SK-N-DZ (cell line): ENCODE measurements at regions not wholly inside any gene's neighbourhood (a gene's known extent, or its start where the extent isn't known, plus 50 kb on each side); places are given as distances from the start of the nearest gene placed in this dataset.

Experiments
- DNase-seq: peaks from one replicate; pipeline ENCODE4 v3.0.0-alpha.2; 2015; ENCODE audit warnings: low spot score

GRCh38 chr3:31373681-31374080 lies 159.0 kb upstream of the STT3B start:
- DNase-seq: no peak

GRCh38 chr3:31377045-31377642 lies 155.6 kb upstream of the STT3B start:
- no peak for DNase-seq

- no peak for DNase-seq
These were observed 154.5 kb upstream of the STT3B start for GRCh38 chr3:31378231-31378630.

- no peak for DNase-seq
These were observed 153.1 kb upstream of the STT3B start for GRCh38 chr3:31379598-31379997.

GRCh38 chr3:31382856-31383255 lies 149.9 kb upstream of the STT3B start:
- no peak for DNase-seq

- DNase-seq: no peak
These were observed 148.6 kb upstream of the STT3B start for GRCh38 chr3:31384117-31384516.

- DNase-seq: no peak
These were observed 142.8 kb upstream of the STT3B start for GRCh38 chr3:31389939-31390338.

GRCh38 chr3:31390466-31390865 lies 142.3 kb upstream of the STT3B start:
- no peak for DNase-seq

- DNase-seq: no peak
These were observed 141.6 kb upstream of the STT3B start for GRCh38 chr3:31391150-31391549.

GRCh38 chr3:31392568-31392967 lies 140.2 kb upstream of the STT3B start:
- DNase-seq: no peak

- DNase-seq: no peak
These were observed 133.5 kb upstream of the STT3B start for GRCh38 chr3:31399271-31399670.

GRCh38 chr3:31402117-31402516 lies 130.6 kb upstream of the STT3B start:
- no peak for DNase-seq

- peak; percentile 71 for DNase-seq
These were observed 129.5 kb upstream of the STT3B start for GRCh38 chr3:31403197-31403596.

GRCh38 chr3:31404871-31405270 lies 127.9 kb upstream of the STT3B start:
- no peak for DNase-seq

- DNase-seq: no peak
These were observed 127.2 kb upstream of the STT3B start for GRCh38 chr3:31405515-31405914.

- no peak for DNase-seq
These were observed 125.8 kb upstream of the STT3B start for GRCh38 chr3:31406896-31407295.

- no peak for DNase-seq
These were observed 125.1 kb upstream of the STT3B start for GRCh38 chr3:31407665-31408064.

- DNase-seq: no peak
These were observed 124.0 kb upstream of the STT3B start for GRCh38 chr3:31408720-31409119.

- no peak for DNase-seq
These were observed 123.3 kb upstream of the STT3B start for GRCh38 chr3:31409389-31409788.

- no peak for DNase-seq
These were observed 122.9 kb upstream of the STT3B start for GRCh38 chr3:31409866-31410265.

GRCh38 chr3:31410411-31410810 lies 122.3 kb upstream of the STT3B start:
- no peak for DNase-seq

- no peak for DNase-seq
These were observed 119.9 kb upstream of the STT3B start for GRCh38 chr3:31412832-31413231.

- no peak for DNase-seq
These were observed 119.2 kb upstream of the STT3B start for GRCh38 chr3:31413515-31413914.

- no peak for DNase-seq
These were observed 115.7 kb upstream of the STT3B start for GRCh38 chr3:31416980-31417379.
